GM12874 (cell line): ENCODE measurements at regions not wholly inside any gene's neighbourhood (a gene's known extent, or its start where the extent isn't known, plus 50 kb on each side); places are given as distances from the start of the nearest gene placed in this dataset.

Experiments used
- CTCF ChIP-seq: IDR thresholded peaks from 2 replicates; pipeline ENCODE4 v1.5.1; 2011; ENCODE audit warnings: low read depth, mild to moderate bottlenecking, control low read depth, low read length, moderate library complexity; ENCODE audit not compliant: insufficient read depth

- no peak for TF ChIP-seq CTCF
Measured at GRCh38 chr5:105213078-105213477, 1650.5 kb upstream of the NUDT12 start.

DNA sequence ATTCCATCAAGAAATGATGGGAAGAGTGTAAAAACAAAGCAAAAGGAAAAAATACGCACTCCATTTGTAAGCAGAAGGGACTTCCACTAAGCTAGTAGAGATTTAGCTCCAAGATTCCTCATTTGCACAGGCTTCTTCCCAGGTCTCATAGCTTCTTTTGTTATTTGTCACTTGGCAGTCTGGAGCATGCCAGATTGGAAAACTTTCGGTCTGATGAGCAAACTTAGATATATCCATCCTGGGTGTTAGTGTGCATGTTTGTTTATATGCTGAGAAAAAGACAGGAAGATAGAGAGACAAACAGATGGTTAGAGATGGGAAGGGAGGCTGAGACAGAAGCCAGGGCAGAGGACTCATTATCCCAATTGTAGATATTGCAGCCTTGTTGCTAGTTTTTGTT is 1644.5 kb upstream of the NUDT12 start:
- no peak for TF ChIP-seq CTCF

DNA sequence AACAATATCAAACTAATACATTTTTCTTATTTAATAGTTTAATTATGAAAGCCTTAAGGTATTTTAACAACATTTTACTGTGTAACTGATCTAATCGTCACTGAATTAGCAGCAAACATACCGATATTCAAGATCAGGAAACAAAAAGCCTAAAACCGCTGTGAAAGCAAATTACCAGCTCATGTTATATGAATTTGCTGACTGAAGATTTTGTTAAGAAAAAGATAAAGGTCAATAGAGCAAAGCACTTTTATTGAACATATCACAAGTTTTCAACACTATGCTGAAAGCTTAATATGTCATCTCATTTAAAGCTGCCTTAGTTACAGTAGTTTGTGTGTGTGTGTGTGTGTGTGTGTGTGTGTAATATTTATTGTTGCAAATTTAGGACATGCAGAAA is 1634.9 kb upstream of the NUDT12 start:
- no peak for TF ChIP-seq CTCF

- TF ChIP-seq CTCF = no peak
Measured at GRCh38 chr5:105195765-105196164, 1633.2 kb upstream of the NUDT12 start.

- no peak for TF ChIP-seq CTCF
Measured at GRCh38 chr5:105172918-105173317, 1610.3 kb upstream of the NUDT12 start.

DNA sequence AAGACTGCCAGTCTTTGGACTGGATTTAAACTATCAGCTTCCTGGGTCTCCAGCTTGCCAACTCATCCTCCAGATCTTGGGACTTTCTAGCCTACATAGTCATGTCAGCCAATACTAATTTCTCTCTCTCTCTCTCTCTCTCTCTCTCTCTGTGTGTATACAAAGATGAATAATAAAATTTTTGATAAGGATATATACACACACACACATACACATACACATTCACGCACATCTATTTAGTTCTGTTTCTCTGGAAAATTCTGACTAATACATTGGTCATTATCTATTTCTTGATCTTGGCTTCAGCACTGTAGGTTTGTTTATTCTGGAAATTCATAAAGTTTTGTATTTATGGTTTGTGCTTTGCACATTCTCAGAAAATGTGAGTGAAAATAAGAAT is 1606.2 kb upstream of the NUDT12 start:
- no peak for TF ChIP-seq CTCF

DNA sequence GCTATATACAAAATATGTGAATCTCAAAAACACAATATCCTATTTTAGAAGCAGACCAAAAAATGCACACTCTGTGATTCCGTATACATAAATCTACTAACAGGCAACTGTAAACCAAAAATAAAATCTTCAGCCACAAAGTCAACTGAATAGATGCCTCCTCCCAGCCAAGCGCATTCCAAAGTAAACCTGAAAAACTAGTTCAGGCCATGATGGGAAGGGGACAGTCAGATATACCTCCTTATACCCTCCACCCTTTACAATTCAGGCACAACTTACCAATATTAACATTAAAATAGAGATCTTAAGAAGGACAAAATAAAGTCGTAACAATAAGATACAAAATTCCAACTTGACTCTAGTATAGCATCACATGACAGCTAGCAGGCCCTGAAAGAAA is 1604.5 kb upstream of the NUDT12 start:
- TF ChIP-seq CTCF = no peak

DNA sequence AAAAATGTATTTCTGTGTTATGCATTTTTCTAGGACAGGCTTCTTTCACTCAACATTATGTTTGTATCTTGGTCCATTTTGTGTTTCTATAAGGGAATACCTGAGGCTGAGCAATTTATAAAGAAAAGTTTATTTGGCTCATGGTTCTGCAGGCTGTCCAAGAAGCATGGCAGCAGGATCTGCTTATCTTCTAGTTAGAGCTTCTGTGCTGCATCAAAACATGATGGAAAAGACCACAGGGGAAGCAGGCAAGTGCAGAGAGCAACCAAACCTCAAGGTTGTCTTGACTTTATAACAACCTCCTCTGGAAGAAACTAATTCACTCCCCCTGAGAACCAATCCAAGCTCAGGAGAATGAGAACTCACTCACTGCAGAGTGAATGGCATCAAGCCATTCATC is 1601.0 kb upstream of the NUDT12 start:
- TF ChIP-seq CTCF = no peak
